PC-9 (cell line): ENCODE measurements at regions not wholly inside any gene's neighbourhood (a gene's known extent, or its start where the extent isn't known, plus 50 kb on each side); places are given as distances from the start of the nearest gene placed in this dataset.

Source experiments
- BruUV-seq: library from RNA; stranded (reverse); fragments of 400-500 nt; replicated peaks from 2 replicates; lab custom pipeline; 2021; lab: Mats Ljungman, UMichigan
- CTCF ChIA-PET: fragments of 300-600 bp; sonication (Branson Sonifier 250); formaldehyde crosslinking; loops from one replicate; lab custom pipeline; 2022; ENCODE audit warnings: antibody characterized with exemption; lab: Charles Lee
- POLR2A ChIA-PET: fragments of 300-600 bp; sonication (Branson Sonifier 250); formaldehyde crosslinking; loops from one replicate; lab custom pipeline; 2022; ENCODE audit warnings: antibody characterized with exemption; ENCODE audit not compliant: unreplicated experiment; lab: Charles Lee
- DNase-seq, 2 experiments: peaks; one replicate each; pipeline versions ENCODE4 v3.0.0 to v3.0.0-alpha.2; 2015 to 2022; ENCODE audit warnings: mixed read lengths in 1 of 2
- H2AFZ ChIP-seq: fragments of 200-600 bp; sonication (generic); 2 replicates; pipeline ENCODE4 v1.8.1; 2017; ENCODE audit warnings: antibody characterized with exemption
- H3F3A ChIP-seq: fragments of 200-600 bp; sonication (generic); 2 replicates; pipeline ENCODE4 v1.8.1; 2017; ENCODE audit warnings: antibody characterized with exemption, mild to moderate bottlenecking, low read depth; ENCODE audit not compliant: insufficient read depth
- H3K27ac ChIP-seq: fragments of 200-600 bp; sonication (generic); 2 replicates; pipeline ENCODE4 v1.6.1; 2016; ENCODE audit warnings: mixed run types
- H3K27me3 ChIP-seq: fragments of 200-600 bp; sonication (generic); 2 replicates; pipeline ENCODE4 v1.6.1; 2016; ENCODE audit warnings: low read depth, mixed run types; ENCODE audit not compliant: insufficient read depth
- H3K36me3 ChIP-seq: fragments of 200-600 bp; sonication (generic); 2 replicates; pipeline ENCODE4 v1.6.1; 2016; ENCODE audit warnings: low read depth, mixed run types
- H3K4me1 ChIP-seq: fragments of 200-600 bp; sonication (generic); replicated peaks from 2 replicates; pipeline ENCODE4 v1.6.1; 2016; ENCODE audit warnings: mixed run types; ENCODE audit not compliant: insufficient read depth
- H3K4me2 ChIP-seq: fragments of 200-600 bp; sonication (generic); 2 replicates; pipeline ENCODE4 v1.6.1; 2017; ENCODE audit warnings: mixed run types
- H3K4me3 ChIP-seq: fragments of 200-600 bp; sonication (generic); 2 replicates; pipeline ENCODE4 v1.6.1; 2016; ENCODE audit warnings: mixed run types
- H3K79me2 ChIP-seq: fragments of 200-600 bp; sonication (generic); 2 replicates; pipeline ENCODE4 v1.6.1; 2017; ENCODE audit warnings: low read depth, mixed run types
- H3K9me2 ChIP-seq: fragments of 200-600 bp; sonication (generic); 2 replicates; pipeline ENCODE4 v1.8.1; 2017; ENCODE audit warnings: mild to moderate bottlenecking; ENCODE audit not compliant: insufficient read depth
- H3K9me3 ChIP-seq: fragments of 200-600 bp; sonication (generic); 2 replicates; pipeline ENCODE4 v1.8.1; 2016; ENCODE audit warnings: low read depth; ENCODE audit not compliant: insufficient read depth
- H4K20me1 ChIP-seq: fragments of 200-600 bp; sonication (generic); 2 replicates; pipeline ENCODE4 v1.8.1; 2017; ENCODE audit not compliant: insufficient read depth
- CTCF ChIP-seq: fragments of 200-600 bp; sonication (generic); conservative IDR thresholded peaks from 2 replicates; pipeline ENCODE4 v1.6.1; 2017; ENCODE audit warnings: mixed run types, antibody characterized with exemption, mild to moderate bottlenecking, moderate library complexity
- EZH2 ChIP-seq: fragments of 200-600 bp; sonication (generic); IDR thresholded peaks from 2 replicates; pipeline ENCODE4 v1.8.0; 2017; ENCODE audit warnings: antibody characterized with exemption, low read depth
- intact Hi-C: fragments of 100-400 bp; cut with micrococcal nuclease; formaldehyde crosslinking; loops from one replicate; pipeline ENCODE4 v1.10.0; 2022; ENCODE audit not compliant: unreplicated experiment

GRCh38 chr6:144641286-144641685, 356.2 kb downstream of the UTRN start:
- TF ChIP-seq CTCF, result no peak
- no peak for TF ChIP-seq EZH2
- DNase-seq, result no peak
- H3K79me2 ChIP-seq, result no peaks in the 10 kb centered on the region; the same call in 1 of the 2 replicates
- BruUV-seq, result no TSS peak
- POLR2A ChIA-PET, result no interaction called here
- no peaks in the 10 kb centered on the region for H3F3A ChIP-seq
- H3K9me2 ChIP-seq, result no peaks in the 10 kb centered on the region
- no peak overlapping the region for H3K4me3 ChIP-seq
- CTCF ChIA-PET, result no interaction called here
- no peaks in the 10 kb centered on the region for H3K4me1 ChIP-seq
- intact Hi-C loops, result no loop called here
- no peaks in the 10 kb centered on the region for H3K27me3 ChIP-seq
- no peaks in the 10 kb centered on the region for H3K36me3 ChIP-seq
- no peak overlapping the region for H2AFZ ChIP-seq
- H4K20me1 ChIP-seq, result no peaks in the 10 kb centered on the region
- H3K9me3 ChIP-seq, result no peaks in the 10 kb centered on the region
- no peak overlapping the region for H3K4me2 ChIP-seq
- no peak overlapping the region for H3K27ac ChIP-seq

- H3K27me3 ChIP-seq, result no peaks in the 10 kb centered on the region
- no peak overlapping the region for H3K27ac ChIP-seq
- ChIA-PET POLR2A (no interaction called here), CTCF (interaction anchor here (0.6 kb wide), 1 partner anchor 10 kb away, joined by 12 read pairs; no protein-coding TSS in a partner anchor)
- H3K4me3 ChIP-seq, result no peak overlapping the region
- no peaks in the 10 kb centered on the region for H3K79me2 ChIP-seq
- peaks cover 3% of the 10 kb centered on the region; the same call in 1 of the 2 replicates for H3K9me3 ChIP-seq
- no peaks in the 10 kb centered on the region for H4K20me1 ChIP-seq
- no peak for TF ChIP-seq CTCF
- TF ChIP-seq EZH2, result no peak
- no peak overlapping the region for H2AFZ ChIP-seq
- BruUV-seq, result no TSS peak
- H3K9me2 ChIP-seq, result no peaks in the 10 kb centered on the region
- intact Hi-C loops, result no loop called here
- no peak overlapping the region for H3K4me2 ChIP-seq
- no peaks in the 10 kb centered on the region for H3K4me1 ChIP-seq
- H3K36me3 ChIP-seq, result no peaks in the 10 kb centered on the region
- no peak for DNase-seq
- no peaks in the 10 kb centered on the region for H3F3A ChIP-seq
Measured at GRCh38 chr6:144644776-144645175, 359.6 kb downstream of the UTRN start.

- Histone ChIP-seq H3K4me1 (no peaks in the 10 kb centered on the region), H3K36me3 (no peaks in the 10 kb centered on the region), H3F3A (no peaks in the 10 kb centered on the region), H2AFZ (no peak overlapping the region), H3K9me2 (no peaks in the 10 kb centered on the region), H3K9me3 (peaks cover 3% of the 10 kb centered on the region; the same call in 1 of the 2 replicates), H3K4me3 (no peak overlapping the region), H3K79me2 (no peaks in the 10 kb centered on the region), H4K20me1 (no peaks in the 10 kb centered on the region), H3K27ac (no peak overlapping the region), H3K4me2 (no peak overlapping the region), H3K27me3 (no peaks in the 10 kb centered on the region)
- intact Hi-C loops, result no loop called here
- TF ChIP-seq EZH2, result no peak
- no peak for TF ChIP-seq CTCF
- POLR2A ChIA-PET, result no interaction called here
- DNase-seq, result no peak
- CTCF ChIA-PET, result no interaction called here
- no TSS peak for BruUV-seq
Measured at GRCh38 chr6:144646093-144647056, 361.2 kb downstream of the UTRN start.
